Esophagus muscularis mucosa (tissue), 4 donors: ENCODE measurements at regions not wholly inside any gene's neighbourhood (a gene's known extent, or its start where the extent isn't known, plus 50 kb on each side); places are given as distances from the start of the nearest gene placed in this dataset.

Source experiments
- DNase-seq: peaks from one replicate; pipeline ENCODE4 v3.0.0-alpha.2; 2017; ENCODE audit errors: extremely low spot score
- H3K27ac ChIP-seq, 4 donors: fragments of 200-600 bp; sonication (generic); replicated peaks in 1 of 4; 1 replicate in 3 of 4; 2 replicates in 1 of 4; pipeline ENCODE4 v1.5.1; 2016 to 2019; ENCODE audit warnings: mild to moderate bottlenecking in 1 of 4
- H3K27me3 ChIP-seq, 4 donors: fragments of 200-600 bp; sonication (generic); one replicate each; pipeline versions ENCODE4 v1.5.1 to v1.6.0; 2016 to 2019
- H3K36me3 ChIP-seq, 4 donors: fragments of 200-600 bp; sonication (generic); one replicate each; pipeline ENCODE4 v1.5.1; 2016 to 2019
- H3K4me1 ChIP-seq, 4 donors: fragments of 200-600 bp; sonication (generic); one replicate each; pipeline ENCODE4 v1.5.1; 2016 to 2019
- H3K4me3 ChIP-seq, 4 donors: fragments of 200-600 bp; sonication (generic); 1 replicate in 2 of 4; 2 replicates in 2 of 4; pipeline ENCODE4 v1.5.1; 2016 to 2019; ENCODE audit warnings: mild to moderate bottlenecking in 4 of 4, moderate library complexity in 1 of 4
- H3K9me3 ChIP-seq, 4 donors: fragments of 200-600 bp; sonication (generic); 1 replicate in 3 of 4; 2 replicates in 1 of 4; pipeline ENCODE4 v1.5.1; 2016 to 2019
- EP300 ChIP-seq: sonication (generic); formaldehyde crosslinking; IDR thresholded peaks from one replicate; pipeline ENCODE4 v1.6.1; 2017; ENCODE audit warnings: antibody characterized with exemption
- POLR2A ChIP-seq: fragments of 450-650 bp; IDR thresholded peaks from one replicate; pipeline ENCODE4 v1.6.1; 2017; ENCODE audit warnings: antibody characterized with exemption, moderate library complexity, mild to moderate bottlenecking, low read depth
- POLR2AphosphoS5 ChIP-seq, 2 donors: sonication (generic); formaldehyde crosslinking; IDR thresholded peaks; one replicate each; pipeline ENCODE4 v1.6.1; 2017; ENCODE audit warnings: antibody characterized with exemption in 2 of 2
- WGBS: methylation state at CpG from one replicate; pipeline ENCODE4 v1.1.5; 2018; 5-methylcytosine and 5-hydroxymethylcytosine counted together
- intact Hi-C: fragments of 100-400 bp; cut with DNase I; formaldehyde crosslinking; loops from one replicate; pipeline ENCODE4 v1.15.1; 2023
- TF ChIP-seq, protein P1 (sequence below), 3 experiments: fragments of 200-600 bp in 2 of 3; fragments of 450-650 bp in 1 of 3; sonication (generic) in 2 of 3; IDR thresholded peaks; one replicate each; pipeline ENCODE4 v1.5.1; 2017 to 2019; ENCODE audit warnings: antibody characterized with exemption in 3 of 3, mild to moderate bottlenecking in 2 of 3, moderate library complexity in 1 of 3

DNA sequence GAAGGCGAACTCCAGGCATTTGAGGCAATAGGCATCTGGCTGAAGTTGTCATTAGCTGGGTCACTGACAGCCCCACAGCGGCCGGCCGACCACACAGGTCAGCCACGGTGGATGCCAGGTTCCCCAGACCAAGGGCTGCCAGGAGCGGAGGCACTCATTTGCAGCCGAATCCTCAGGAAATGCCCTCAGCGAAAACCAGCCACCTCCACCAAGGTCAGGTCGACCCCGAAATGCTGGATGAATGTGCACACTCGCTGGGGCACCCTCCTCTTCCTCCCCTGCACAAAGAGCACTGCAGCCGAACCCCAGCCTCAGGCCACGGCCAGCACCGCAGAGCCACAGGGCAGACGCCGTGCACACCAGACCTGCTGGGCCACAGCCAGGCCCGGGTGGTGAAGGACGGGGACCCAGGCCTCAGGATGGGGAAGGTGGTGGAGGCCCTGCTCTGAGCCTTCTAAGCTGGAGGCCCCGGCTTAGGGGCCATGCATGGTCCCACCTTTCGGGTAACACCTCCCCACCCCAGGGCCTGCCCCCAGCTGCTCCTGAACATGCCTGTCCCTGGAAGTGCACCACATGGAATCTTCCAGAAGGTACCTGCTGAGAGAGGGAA is 206.0 kb downstream of the BRD1 start:
- WGBS: 88% methylated on average over 7 of the region's 20 CpGs
- Histone ChIP-seq H3K4me1 (no peaks in the 10 kb centered on the region), H3K27me3 (peaks cover 0 to 74% (median 0%) of the 10 kb centered on the region in 4 donors), H3K36me3 (no peaks in the 10 kb centered on the region), H3K27ac (no peak overlapping the region), H3K4me3 (no peak overlapping the region), H3K9me3 (no peaks in the 10 kb centered on the region)
- no peak for DNase-seq
- TF ChIP-seq POLR2A (no peak), EP300 (no peak)
- intact Hi-C loops: no loop called here

DNA sequence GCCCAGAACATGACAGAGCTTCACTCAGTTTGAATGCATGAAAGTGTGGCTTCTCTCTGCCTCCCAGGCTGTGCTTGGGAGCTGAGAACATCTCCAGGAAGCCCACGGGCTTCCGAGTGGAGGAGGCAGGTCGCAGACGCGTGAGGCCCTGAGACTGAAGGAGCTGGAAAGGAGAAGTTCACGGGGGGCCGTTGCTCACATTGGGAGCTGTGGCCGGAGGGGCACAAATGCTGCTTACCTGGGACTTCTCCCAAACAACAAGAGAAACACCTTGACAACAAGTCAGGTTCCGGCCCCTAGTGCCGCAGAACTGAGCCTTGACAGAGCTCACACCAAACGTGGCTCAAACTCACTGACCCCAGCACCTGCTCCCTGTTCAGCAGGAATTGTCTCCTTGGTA is 207.0 kb downstream of the BRD1 start:
- H3K27me3 ChIP-seq: peaks cover 0 to 66% (median 0%) of the 10 kb centered on the region in 4 donors
- WGBS: 72% methylated on average over 11 of the region's 11 CpGs
- no peak overlapping the region for H3K27ac ChIP-seq
- intact Hi-C loops: no loop called here
- no peaks in the 10 kb centered on the region for H3K4me1 ChIP-seq
- no peaks in the 10 kb centered on the region for H3K36me3 ChIP-seq
- no peak for TF ChIP-seq POLR2A
- TF ChIP-seq EP300: no peak
- TF ChIP-seq POLR2AphosphoS5 (IDR thresholded peaks at IDR 0.05): no peak
- TF ChIP-seq, protein P1, sequence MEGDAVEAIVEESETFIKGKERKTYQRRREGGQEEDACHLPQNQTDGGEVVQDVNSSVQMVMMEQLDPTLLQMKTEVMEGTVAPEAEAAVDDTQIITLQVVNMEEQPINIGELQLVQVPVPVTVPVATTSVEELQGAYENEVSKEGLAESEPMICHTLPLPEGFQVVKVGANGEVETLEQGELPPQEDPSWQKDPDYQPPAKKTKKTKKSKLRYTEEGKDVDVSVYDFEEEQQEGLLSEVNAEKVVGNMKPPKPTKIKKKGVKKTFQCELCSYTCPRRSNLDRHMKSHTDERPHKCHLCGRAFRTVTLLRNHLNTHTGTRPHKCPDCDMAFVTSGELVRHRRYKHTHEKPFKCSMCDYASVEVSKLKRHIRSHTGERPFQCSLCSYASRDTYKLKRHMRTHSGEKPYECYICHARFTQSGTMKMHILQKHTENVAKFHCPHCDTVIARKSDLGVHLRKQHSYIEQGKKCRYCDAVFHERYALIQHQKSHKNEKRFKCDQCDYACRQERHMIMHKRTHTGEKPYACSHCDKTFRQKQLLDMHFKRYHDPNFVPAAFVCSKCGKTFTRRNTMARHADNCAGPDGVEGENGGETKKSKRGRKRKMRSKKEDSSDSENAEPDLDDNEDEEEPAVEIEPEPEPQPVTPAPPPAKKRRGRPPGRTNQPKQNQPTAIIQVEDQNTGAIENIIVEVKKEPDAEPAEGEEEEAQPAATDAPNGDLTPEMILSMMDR (IDR thresholded peaks at IDR 0.05): no peak
- DNase-seq: no peak
- peaks cover 0 to 8% (median 0%) of the 10 kb centered on the region in 4 donors for H3K9me3 ChIP-seq
- H3K4me3 ChIP-seq: no peak overlapping the region

DNA sequence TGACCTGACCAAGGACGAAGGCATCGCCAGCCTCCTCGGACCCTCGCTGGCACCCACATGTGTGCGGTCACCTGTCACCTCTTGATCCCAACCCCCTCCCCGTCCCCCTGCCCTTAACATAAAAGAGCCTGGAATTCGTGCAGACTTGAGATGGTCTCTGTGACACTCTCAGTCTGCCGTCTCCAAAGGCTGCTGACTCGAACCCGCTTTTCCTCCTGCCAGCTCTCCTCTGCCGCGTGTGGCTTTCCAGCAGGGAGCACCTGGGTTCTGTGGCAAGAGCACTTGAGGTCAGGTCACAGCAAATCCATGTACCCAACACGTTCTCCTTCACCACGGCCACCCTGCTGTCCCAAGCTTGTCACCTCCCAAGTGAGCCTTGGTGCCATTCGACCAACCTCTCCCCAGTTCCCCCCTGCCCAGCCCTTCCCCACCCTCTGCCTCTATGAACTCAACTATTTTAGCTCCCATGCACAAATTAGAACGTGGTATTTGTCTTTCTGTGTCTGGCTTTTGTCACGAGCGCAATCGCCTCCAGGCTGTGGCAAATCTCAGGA is 207.6 kb downstream of the BRD1 start:
- Histone ChIP-seq H3K27ac (no peak overlapping the region), H3K27me3 (peaks cover 0 to 66% (median 0%) of the 10 kb centered on the region in 4 donors), H3K36me3 (no peaks in the 10 kb centered on the region), H3K4me1 (no peaks in the 10 kb centered on the region), H3K4me3 (no peak overlapping the region), H3K9me3 (peaks cover 0 to 12% (median 0%) of the 10 kb centered on the region in 4 donors)
- no peak for TF ChIP-seq POLR2A
- intact Hi-C loops: no loop called here
- DNase-seq: no peak
- WGBS: 76% methylated on average over 19 of the region's 19 CpGs

DNA sequence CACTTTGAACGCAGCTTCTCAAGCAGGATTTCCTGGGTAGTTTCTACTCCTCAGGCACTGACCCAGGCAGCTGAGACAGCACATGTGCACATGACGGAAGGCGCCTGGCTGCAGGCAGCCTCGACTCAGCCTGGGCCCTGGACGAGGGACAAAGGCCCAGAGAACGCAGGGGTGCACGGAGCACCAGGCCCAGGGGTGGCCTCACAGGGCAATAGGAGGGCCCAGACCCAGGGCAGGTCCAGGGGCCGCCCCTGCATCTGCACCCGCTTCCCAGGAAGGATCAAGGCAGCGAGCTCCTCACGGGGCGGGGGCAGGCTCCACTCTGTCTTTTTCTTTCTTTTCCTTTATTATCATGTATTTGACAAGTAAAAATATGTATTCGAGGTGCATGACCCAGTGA is 208.4 kb downstream of the BRD1 start:
- TF ChIP-seq POLR2A: no peak
- no peak for TF ChIP-seq POLR2AphosphoS5 (IDR thresholded peaks at IDR 0.05)
- TF ChIP-seq EP300: no peak
- TF ChIP-seq, protein P1 (IDR thresholded peaks at IDR 0.05): no peak
- no peak overlapping the region for H3K4me3 ChIP-seq
- no peaks in the 10 kb centered on the region for H3K36me3 ChIP-seq
- 79% methylated on average over 12 of the region's 13 CpGs for WGBS
- H3K27me3 ChIP-seq: peaks cover 0 to 60% (median 0%) of the 10 kb centered on the region in 4 donors
- DNase-seq: no peak
- H3K27ac ChIP-seq: no peak overlapping the region
- intact Hi-C loops: no loop called here
- H3K4me1 ChIP-seq: no peaks in the 10 kb centered on the region
- peaks cover 0 to 16% (median 0%) of the 10 kb centered on the region in 4 donors for H3K9me3 ChIP-seq

DNA sequence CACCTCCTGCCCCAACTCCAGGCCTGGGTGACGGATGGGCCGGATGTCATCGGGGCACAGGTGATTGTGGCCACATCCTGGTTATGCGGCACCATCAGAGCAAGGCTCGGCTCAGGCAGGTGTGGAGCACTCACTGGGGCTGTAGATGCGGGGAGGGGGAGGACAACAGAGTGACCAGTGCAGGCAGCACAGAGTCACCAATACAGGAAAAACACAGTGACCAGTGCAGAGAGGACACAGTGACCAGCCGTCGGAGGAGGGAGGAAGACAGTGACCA is 209.1 kb downstream of the BRD1 start:
- H3K36me3 ChIP-seq: no peaks in the 10 kb centered on the region
- DNase-seq: no peak
- intact Hi-C loops: no loop called here
- H3K27me3 ChIP-seq: peaks cover 0 to 66% (median 0%) of the 10 kb centered on the region in 4 donors
- TF ChIP-seq POLR2AphosphoS5 (IDR thresholded peaks at IDR 0.05) (no peak), EP300 (no peak), POLR2A (no peak)
- TF ChIP-seq, protein P1 (IDR thresholded peaks at IDR 0.05): no peak
- no peaks in the 10 kb centered on the region for H3K4me1 ChIP-seq
- peaks cover 0 to 22% (median 3%) of the 10 kb centered on the region in 4 donors for H3K9me3 ChIP-seq
- no peak overlapping the region for H3K4me3 ChIP-seq
- no peak overlapping the region for H3K27ac ChIP-seq
- 71% methylated on average over 6 of the region's 8 CpGs for WGBS
